ENCODE measurements at regions not wholly inside any gene's neighbourhood (a gene's known extent, or its start where the extent isn't known, plus 50 kb on each side); places are given as distances from the start of the nearest gene placed in this dataset.

DNA sequence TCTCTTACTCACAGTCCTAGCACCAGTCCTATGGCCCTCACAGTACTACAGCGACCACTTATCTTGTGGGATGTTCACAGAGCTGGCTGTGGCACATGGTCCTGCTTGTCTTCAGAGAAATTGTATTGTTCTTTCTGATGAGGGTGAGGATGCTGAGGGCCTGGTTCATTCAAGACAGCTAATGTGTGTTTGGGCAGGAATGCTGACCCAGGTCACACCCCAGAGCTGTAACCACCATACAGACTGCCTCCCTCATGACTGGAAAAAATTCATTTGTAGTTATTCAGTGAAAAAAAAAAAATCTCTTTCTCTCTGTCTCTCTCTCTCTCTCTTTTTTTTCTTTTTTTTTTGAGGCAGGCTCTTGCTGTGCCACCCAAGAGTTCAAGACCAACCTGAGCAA, 83.5 kb downstream of the KLF6 start:
- TF ChIP-seq RARB (CRISPR knock-in tag; IDR thresholded peaks at IDR 0.05): no peak
- TF ChIP-seq, protein P1, sequence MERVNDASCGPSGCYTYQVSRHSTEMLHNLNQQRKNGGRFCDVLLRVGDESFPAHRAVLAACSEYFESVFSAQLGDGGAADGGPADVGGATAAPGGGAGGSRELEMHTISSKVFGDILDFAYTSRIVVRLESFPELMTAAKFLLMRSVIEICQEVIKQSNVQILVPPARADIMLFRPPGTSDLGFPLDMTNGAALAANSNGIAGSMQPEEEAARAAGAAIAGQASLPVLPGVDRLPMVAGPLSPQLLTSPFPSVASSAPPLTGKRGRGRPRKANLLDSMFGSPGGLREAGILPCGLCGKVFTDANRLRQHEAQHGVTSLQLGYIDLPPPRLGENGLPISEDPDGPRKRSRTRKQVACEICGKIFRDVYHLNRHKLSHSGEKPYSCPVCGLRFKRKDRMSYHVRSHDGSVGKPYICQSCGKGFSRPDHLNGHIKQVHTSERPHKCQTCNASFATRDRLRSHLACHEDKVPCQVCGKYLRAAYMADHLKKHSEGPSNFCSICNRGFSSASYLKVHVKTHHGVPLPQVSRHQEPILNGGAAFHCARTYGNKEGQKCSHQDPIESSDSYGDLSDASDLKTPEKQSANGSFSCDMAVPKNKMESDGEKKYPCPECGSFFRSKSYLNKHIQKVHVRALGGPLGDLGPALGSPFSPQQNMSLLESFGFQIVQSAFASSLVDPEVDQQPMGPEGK (CRISPR knock-in tag; IDR thresholded peaks at IDR 0.05; ENCODE audit: borderline replicate concordance): no peak
- no peak for TF ChIP-seq ZC3H10 (CRISPR knock-in tag; IDR thresholded peaks at IDR 0.05)
- no peak for TF ChIP-seq ARNTL (CRISPR knock-in tag; IDR thresholded peaks at IDR 0.05; ENCODE audit: borderline replicate concordance, low read depth)
- no peak for TF ChIP-seq SNAI2 (CRISPR knock-in tag; IDR thresholded peaks at IDR 0.05)
